Muscle of leg (tissue), 3 donors: ENCODE measurements at regions not wholly inside any gene's neighbourhood (a gene's known extent, or its start where the extent isn't known, plus 50 kb on each side); places are given as distances from the start of the nearest gene placed in this dataset.

Source experiments
- DNase-seq: peaks from one replicate; pipeline ENCODE4 v3.0.0; 2013
- H3K27ac ChIP-seq: one replicate; pipeline ENCODE4 v1.5.1; 2013; ENCODE audit warnings: mild to moderate bottlenecking, low read length, control low read depth
- H3K27me3 ChIP-seq: one replicate; pipeline ENCODE4 v1.6.1; 2013; ENCODE audit warnings: low read length; ENCODE audit not compliant: control insufficient read depth, insufficient read depth
- H3K36me3 ChIP-seq: one replicate; pipeline ENCODE4 v1.6.1; 2013; ENCODE audit warnings: low read length; ENCODE audit not compliant: control insufficient read depth, insufficient read depth
- H3K4me1 ChIP-seq: one replicate; pipeline ENCODE4 v1.6.1; 2013; ENCODE audit warnings: low read length; ENCODE audit not compliant: control insufficient read depth, insufficient read depth
- H3K4me3 ChIP-seq: one replicate; pipeline ENCODE4 v1.5.1; 2013; ENCODE audit warnings: low read length, control low read depth
- H3K9me3 ChIP-seq: replicated peaks from 2 replicates; pipeline ENCODE4 v1.6.1; 2013; ENCODE audit warnings: low read depth, low read length; ENCODE audit not compliant: control insufficient read depth
- WGBS: methylation state at CpG from one replicate; pipeline ENCODE4 v1.1.5; 2013; ENCODE audit warnings: missing lambda C conversion rate; ENCODE audit not compliant: insufficient coverage; 5-methylcytosine and 5-hydroxymethylcytosine counted together

- Histone ChIP-seq H3K4me3 (no peak overlapping the region), H3K27ac (no peak overlapping the region), H3K27me3 (no peaks in the 10 kb centered on the region), H3K36me3 (no peaks in the 10 kb centered on the region), H3K9me3 (no peaks in the 10 kb centered on the region), H3K4me1 (no peaks in the 10 kb centered on the region)
- WGBS: no CpG with 5 or more reads among the region's 2 CpGs
- no peak for DNase-seq
Observed at GRCh38 chr7:45244981-45245380, 87.4 kb downstream of the RAMP3 start.

GRCh38 chr7:45246339-45246738 lies 88.7 kb downstream of the RAMP3 start:
- no peak for DNase-seq
- Histone ChIP-seq H3K27ac (no peak overlapping the region), H3K36me3 (no peaks in the 10 kb centered on the region), H3K27me3 (no peaks in the 10 kb centered on the region), H3K9me3 (no peaks in the 10 kb centered on the region), H3K4me3 (no peak overlapping the region), H3K4me1 (no peaks in the 10 kb centered on the region)
- 57% methylated on average over 1 of the region's 3 CpGs for WGBS

- H3K36me3 ChIP-seq: no peaks in the 10 kb centered on the region
- 64% methylated on average over 4 of the region's 6 CpGs for whole genome bisulfite sequencing
- H3K27ac ChIP-seq: no peak overlapping the region
- DNase-seq: no peak
- H3K9me3 ChIP-seq: no peaks in the 10 kb centered on the region
- H3K4me3 ChIP-seq: no peak overlapping the region
- H3K4me1 ChIP-seq: no peaks in the 10 kb centered on the region
- peaks cover 2% of the 10 kb centered on the region for H3K27me3 ChIP-seq
Observed at GRCh38 chr7:45252248-45252647, 94.7 kb downstream of the RAMP3 start.

GRCh38 chr7:45252857-45253256 lies 95.3 kb downstream of the RAMP3 start:
- no peaks in the 10 kb centered on the region for H3K4me1 ChIP-seq
- H3K36me3 ChIP-seq: no peaks in the 10 kb centered on the region
- no peak for DNase-seq
- H3K27ac ChIP-seq: no peak overlapping the region
- no peaks in the 10 kb centered on the region for H3K9me3 ChIP-seq
- no peak overlapping the region for H3K4me3 ChIP-seq
- peaks cover 2% of the 10 kb centered on the region for H3K27me3 ChIP-seq

- Histone ChIP-seq H3K4me1 (no peaks in the 10 kb centered on the region), H3K27me3 (peaks cover 2% of the 10 kb centered on the region), H3K36me3 (no peaks in the 10 kb centered on the region), H3K9me3 (no peaks in the 10 kb centered on the region), H3K27ac (no peak overlapping the region), H3K4me3 (no peak overlapping the region)
- no peak for DNase-seq
- no CpG with 5 or more reads among the region's 1 CpG for WGBS
Observed at GRCh38 chr7:45253368-45253767, 95.8 kb downstream of the RAMP3 start.

GRCh38 chr7:45255187-45255586 lies 97.6 kb downstream of the RAMP3 start:
- no peak for DNase-seq
- Histone ChIP-seq H3K4me3 (no peak overlapping the region), H3K4me1 (no peaks in the 10 kb centered on the region), H3K27ac (no peak overlapping the region), H3K36me3 (no peaks in the 10 kb centered on the region), H3K9me3 (no peaks in the 10 kb centered on the region), H3K27me3 (peaks cover 12% of the 10 kb centered on the region)
- WGBS: 80% methylated on average over 2 of the region's 7 CpGs

- no peaks in the 10 kb centered on the region for H3K4me1 ChIP-seq
- WGBS: 50% methylated on average over 1 of the region's 8 CpGs
- H3K4me3 ChIP-seq: no peak overlapping the region
- peaks cover 12% of the 10 kb centered on the region for H3K27me3 ChIP-seq
- no peaks in the 10 kb centered on the region for H3K36me3 ChIP-seq
- H3K27ac ChIP-seq: no peak overlapping the region
- H3K9me3 ChIP-seq: no peaks in the 10 kb centered on the region
- no peak for DNase-seq
Observed at GRCh38 chr7:45256309-45256708, 98.7 kb downstream of the RAMP3 start.

GRCh38 chr7:45256775-45257174 lies 99.2 kb downstream of the RAMP3 start:
- DNase-seq: no peak
- Histone ChIP-seq H3K4me1 (no peaks in the 10 kb centered on the region), H3K9me3 (no peaks in the 10 kb centered on the region), H3K4me3 (no peak overlapping the region), H3K27me3 (peaks cover 12% of the 10 kb centered on the region), H3K27ac (no peak overlapping the region), H3K36me3 (no peaks in the 10 kb centered on the region)
- 63% methylated on average over 1 of the region's 2 CpGs for WGBS

GRCh38 chr7:45257284-45257683 lies 99.7 kb downstream of the RAMP3 start:
- DNase-seq: no peak
- H3K27ac ChIP-seq: no peak overlapping the region
- no peak overlapping the region for H3K4me3 ChIP-seq
- no peaks in the 10 kb centered on the region for H3K4me1 ChIP-seq
- H3K27me3 ChIP-seq: peaks cover 12% of the 10 kb centered on the region
- no peaks in the 10 kb centered on the region for H3K9me3 ChIP-seq
- no peaks in the 10 kb centered on the region for H3K36me3 ChIP-seq

GRCh38 chr7:45258533-45259226 lies 101.1 kb downstream of the RAMP3 start:
- Histone ChIP-seq H3K4me1 (no peaks in the 10 kb centered on the region), H3K36me3 (no peaks in the 10 kb centered on the region), H3K27ac (no peak overlapping the region), H3K27me3 (peaks cover 10% of the 10 kb centered on the region), H3K9me3 (no peaks in the 10 kb centered on the region), H3K4me3 (no peak overlapping the region)
- 35% methylated on average over 4 of the region's 5 CpGs for WGBS
- no peak for DNase-seq

GRCh38 chr7:45259227-45259596 lies 101.6 kb downstream of the RAMP3 start:
- Histone ChIP-seq H3K27ac (no peak overlapping the region), H3K4me1 (no peaks in the 10 kb centered on the region), H3K27me3 (peaks cover 10% of the 10 kb centered on the region), H3K4me3 (no peak overlapping the region), H3K36me3 (no peaks in the 10 kb centered on the region), H3K9me3 (no peaks in the 10 kb centered on the region)
- no peak for DNase-seq
- WGBS: 79% methylated on average over 3 of the region's 4 CpGs
